ENCODE measurements at regions not wholly inside any gene's neighbourhood (a gene's known extent, or its start where the extent isn't known, plus 50 kb on each side); places are given as distances from the start of the nearest gene placed in this dataset.
"Not testable (repeated sequence)": the region's sequence is repeated elsewhere in the genome, so short reads cannot be mapped to it uniquely, and the experiment has no call there.

DNA sequence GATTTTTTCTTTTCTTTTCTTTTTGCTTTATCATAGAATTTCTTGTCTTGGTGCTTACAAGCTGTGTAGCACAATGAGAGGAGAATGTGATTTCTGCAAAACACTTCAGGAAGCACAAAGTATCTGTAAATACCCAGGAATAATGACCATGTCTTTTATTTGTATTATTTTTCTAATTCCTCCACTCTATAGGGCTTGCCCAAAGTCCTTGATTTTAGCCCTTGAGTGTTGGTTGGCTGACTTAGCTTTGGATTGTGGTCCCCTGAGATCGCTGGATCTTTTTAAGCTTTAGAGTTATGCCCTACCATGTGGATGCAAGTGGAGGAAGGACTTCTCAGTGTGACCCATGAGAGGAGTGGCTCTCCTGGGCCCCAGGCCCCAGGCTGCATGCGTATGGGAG is 52.2 kb downstream of the HOXC4 start:
- DNase-seq, result not testable (repeated sequence)

GRCh38 chr12:54106252-54106651 is 52.6 kb downstream of the HOXC4 start:
- DNase-seq, result peak in 1 of 56 donors; percentile 5

DNA sequence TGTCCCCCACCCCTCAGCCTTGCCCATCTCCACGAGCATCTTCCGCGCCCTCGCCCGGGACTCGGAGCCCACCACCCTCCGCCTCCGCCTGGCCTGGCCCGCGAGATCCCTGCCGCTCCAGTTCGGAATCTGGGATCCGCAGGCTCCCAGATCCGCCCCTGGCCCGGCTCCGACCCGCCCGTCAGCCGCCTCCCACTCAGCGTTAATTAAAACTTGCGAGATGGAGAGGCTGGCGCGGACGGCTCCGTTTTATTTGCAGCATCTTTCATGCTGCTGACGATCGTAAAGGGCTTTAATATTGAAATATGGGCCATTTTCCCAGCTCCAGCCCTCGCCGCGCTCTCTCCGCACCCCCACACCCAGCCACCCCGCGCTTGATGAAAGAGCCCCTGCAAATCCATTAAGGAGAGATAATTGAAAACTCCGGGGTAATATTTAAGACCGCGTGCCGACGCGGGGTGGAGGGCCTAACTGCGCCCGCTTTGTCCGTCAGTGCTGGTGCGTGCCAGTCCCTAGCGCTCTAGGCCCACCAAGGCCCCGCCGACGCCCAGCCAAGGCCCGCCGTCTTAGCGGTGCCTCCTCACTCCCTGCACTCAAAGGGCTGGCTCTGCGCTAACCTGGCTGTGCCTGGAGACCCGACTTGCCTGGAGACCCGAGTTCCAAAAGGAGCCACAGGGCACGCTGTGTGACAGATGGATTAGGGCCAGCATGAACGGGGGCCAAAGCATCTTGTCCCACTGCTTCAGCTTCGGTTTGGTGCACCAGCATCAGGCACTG is 53.4 kb downstream of the HOXC4 start:
- not testable (repeated sequence) for DNase-seq

DNA sequence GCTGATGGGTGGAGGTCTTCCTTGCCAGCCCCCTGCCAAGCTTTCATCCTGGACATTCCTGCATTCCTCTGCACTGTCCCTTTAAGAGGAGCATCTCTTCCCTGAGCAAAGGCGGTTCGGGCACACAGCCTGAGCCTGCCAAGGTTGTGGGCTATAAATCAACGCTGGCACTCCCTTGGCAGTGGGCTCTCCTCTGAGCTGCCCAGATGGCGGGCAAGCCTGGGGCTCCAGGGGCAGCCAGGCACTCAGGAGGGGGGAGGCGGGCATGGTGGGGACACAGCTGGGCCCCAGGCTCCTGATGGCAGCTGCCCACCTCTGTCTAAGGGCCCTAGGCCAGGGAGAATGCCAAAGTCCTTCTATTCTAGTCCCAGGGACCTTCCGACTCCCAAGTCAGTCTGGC is 58.7 kb downstream of the HOXC4 start:
- not testable (repeated sequence) for DNase-seq

- not testable (repeated sequence) for DNase-seq
Observed at GRCh38 chr12:54116055-54116454, 62.4 kb downstream of the HOXC4 start.

DNA sequence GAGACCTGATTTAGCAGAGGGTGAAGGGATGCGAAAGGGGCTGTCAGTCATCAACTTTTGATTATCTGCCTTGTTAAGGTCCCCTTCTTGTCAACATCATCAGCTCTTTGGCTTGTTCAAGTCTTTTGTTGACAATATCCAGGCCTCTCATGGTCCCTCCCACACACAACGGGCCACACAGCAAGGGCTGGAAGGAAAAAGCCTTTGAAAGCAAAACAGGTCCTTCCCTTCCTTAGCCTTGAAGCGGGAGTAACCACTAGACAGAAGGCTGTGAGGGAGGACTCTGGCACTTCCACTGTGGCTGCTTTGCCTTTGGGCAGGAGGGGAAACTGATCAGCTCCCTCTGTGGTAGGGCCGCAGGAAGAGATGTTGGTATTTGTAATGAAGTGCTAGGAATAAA is 63.8 kb downstream of the HOXC4 start:
- DNase-seq, result not testable (repeated sequence)

DNA sequence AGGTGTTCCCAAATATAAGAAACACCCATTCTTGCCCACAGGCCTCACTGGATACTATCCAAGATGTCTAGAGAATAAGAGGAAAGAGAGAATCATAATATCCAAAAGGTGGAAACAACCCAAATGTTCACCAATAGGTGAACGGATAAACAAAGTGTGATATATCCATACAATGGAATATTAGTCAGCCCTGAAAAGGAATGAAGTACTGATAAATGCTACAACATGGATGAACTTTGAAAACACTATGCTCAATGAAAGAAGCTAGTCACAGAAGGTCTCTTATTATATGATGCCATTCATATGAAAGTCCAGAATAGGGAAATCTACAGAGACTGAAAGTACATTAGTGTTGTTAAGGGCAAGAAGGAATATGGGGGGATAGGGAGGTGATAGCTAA is 65.4 kb downstream of the HOXC4 start:
- DNase-seq, result not testable (repeated sequence)

GRCh38 chr12:54123981-54124380 is 64.8 kb downstream of the SMUG1 start:
- peak in 1 of 56 donors; percentile 27 for DNase-seq

DNA sequence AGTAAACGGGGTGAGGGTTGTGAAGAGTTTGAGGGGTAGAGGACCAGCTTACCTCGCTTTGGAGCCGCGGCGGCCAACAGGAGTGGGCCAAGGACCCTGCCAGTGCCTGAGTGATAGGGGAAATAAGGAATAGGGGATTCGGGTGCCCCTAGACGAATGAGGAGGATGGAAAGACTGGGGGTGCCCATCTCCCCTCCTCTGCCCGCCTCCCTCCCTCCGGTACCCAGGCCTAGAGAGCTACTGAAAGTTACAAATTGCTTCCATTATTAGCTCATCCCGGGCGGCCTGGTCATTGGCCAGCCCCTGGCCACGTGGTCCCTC is 63.1 kb downstream of the SMUG1 start:
- DNase-seq, result not testable (repeated sequence)

DNA sequence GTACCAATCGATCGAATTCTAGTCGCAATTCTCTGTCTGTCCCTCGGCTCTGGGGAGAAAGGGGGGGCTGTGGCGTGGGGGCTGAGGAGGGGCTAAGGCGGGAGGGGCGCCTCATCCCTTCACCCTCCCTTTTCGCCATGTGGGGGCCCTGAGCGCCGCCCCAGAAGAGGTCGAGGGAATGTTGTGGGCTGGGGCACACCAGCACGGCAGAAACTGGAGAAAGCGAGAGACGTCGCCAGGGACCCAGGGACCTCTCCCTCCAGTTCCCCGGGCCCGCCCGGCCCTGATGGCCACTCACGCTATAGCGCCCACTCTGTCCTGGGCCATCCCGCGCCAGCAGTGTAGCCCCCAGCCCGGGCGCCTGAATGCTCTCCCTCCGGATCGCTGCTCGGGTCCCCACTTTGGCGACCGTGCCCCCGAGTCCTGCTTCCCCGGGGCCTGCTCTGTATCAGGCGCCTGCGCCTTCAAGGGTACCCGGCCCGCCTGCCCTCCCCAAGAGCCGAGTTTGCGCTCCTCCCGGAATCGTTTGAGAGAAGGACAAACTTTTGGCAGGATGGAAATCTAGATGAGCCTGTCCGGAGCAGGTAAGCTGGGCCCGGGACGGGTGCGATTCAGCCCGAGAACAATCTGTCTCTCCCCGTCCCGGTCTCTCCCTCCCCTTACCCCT is 62.6 kb downstream of the SMUG1 start:
- DNase-seq, result peak in 8 of 56 donors; percentile 1 to 22 (median 12)

DNA sequence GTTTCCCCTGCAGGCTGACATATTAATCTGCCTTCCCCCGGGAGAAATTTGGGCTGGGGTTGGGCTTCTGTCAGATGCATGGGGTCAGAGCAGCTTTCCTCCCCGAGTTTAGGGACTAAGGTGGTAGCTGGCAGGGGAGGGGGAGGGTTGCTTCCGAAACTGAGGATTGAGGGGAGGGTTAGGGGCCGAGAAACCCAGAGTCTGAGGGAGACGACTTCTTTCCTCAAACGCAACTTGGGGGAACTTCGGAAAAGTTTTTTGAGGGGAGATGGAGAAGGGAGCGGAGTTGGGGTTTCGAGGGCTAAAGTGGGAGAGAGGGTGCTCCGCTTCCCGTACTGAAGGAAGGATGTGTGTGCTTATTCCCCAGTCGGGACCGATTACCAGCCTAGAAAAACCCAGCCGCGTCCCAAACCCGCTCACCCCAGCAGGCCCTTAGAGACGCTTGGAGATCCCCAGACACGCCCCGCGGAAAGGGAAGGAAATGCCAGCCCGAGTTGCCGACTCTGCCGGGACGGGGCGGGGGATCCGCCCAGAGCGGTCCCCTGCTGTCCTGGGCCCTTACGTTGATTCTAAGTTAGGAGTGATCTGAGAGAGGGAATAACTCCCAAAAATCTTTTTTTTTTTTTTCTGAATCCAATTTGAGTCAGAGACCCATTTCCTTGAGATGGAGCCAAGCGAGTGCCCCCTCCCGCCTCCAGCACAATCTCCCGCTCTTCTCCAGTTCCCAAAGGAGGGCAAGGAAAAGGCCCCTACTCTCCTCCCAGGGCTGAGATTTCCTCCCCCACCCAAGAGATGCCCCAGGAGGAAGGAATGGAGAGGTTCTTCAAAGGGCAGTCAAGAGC is 61.9 kb downstream of the SMUG1 start:
- peak in 4 of 56 donors; percentile 2 to 37 (median 18) for DNase-seq

DNA sequence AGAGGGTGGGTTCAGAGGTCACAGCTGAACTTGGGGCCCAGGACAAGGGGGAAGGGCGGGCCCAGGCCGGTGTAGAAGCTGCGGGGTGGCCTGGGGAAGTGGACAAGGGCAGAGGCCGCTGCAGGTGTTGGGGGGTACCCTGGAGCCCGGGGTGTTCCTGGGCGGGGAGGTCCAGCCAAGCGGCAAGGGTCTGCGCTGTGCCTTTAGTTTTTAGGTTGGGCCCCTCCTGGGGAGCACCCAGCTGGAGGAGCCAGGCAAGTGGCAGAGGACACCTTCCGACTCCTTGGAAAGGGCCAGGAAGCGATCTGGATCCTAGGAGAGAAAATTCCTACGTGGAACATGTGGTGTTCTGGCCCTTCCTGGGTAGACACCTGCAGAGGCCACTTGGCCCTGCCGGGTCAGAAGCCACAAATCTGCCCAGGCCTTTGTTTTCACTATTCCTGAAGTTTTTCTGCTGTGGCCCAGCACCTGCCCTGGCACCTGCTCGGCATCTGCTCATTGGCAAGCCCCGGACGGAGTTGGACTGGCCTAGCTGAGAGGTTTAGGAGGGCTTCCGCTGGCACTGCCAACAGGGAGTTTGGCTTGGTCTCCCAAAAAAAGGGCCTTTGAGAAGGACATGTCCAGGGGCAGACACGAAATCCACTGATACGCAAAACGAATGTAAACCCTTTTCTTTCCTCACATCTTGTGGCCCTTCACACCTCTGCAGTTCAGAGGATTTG is 61.1 kb downstream of the SMUG1 start:
- DNase-seq, result no peak

GRCh38 chr12:54128416-54128815 is 60.4 kb downstream of the SMUG1 start:
- DNase-seq, result no peak

- DNase-seq, result no peak
Observed at GRCh38 chr12:54129028-54129903, 59.5 kb downstream of the SMUG1 start.

Data from nucleus accumbens (tissue), 56 donors.